ENCODE measurements at regions not wholly inside any gene's neighbourhood (a gene's known extent, or its start where the extent isn't known, plus 50 kb on each side); places are given as distances from the start of the nearest gene placed in this dataset.

GRCh38 chr21:27447843-27448242 lies 481.0 kb upstream of the ADAMTS5 start:
- DNase-seq = no peak

GRCh38 chr21:27429710-27430341 lies 462.9 kb upstream of the ADAMTS5 start:
- DNase-seq = no peak

- DNase-seq = peak in 1 of 3 experiments; percentile 31
Observed at GRCh38 chr21:27426196-27426595, 459.3 kb upstream of the ADAMTS5 start.

GRCh38 chr21:27425574-27425973 lies 458.7 kb upstream of the ADAMTS5 start:
- DNase-seq = no peak

GRCh38 chr21:27425172-27425571 lies 458.3 kb upstream of the ADAMTS5 start:
- no peak for DNase-seq

GRCh38 chr21:27424601-27425000 lies 457.7 kb upstream of the ADAMTS5 start:
- DNase-seq = no peak

- no peak for DNase-seq
Observed at GRCh38 chr21:27423906-27424595, 457.2 kb upstream of the ADAMTS5 start.

GRCh38 chr21:27423038-27423437 lies 456.1 kb upstream of the ADAMTS5 start:
- DNase-seq = no peak

GRCh38 chr21:27422435-27422834 lies 455.5 kb upstream of the ADAMTS5 start:
- no peak for DNase-seq

- DNase-seq = no peak
Observed at GRCh38 chr21:27421654-27422053, 454.8 kb upstream of the ADAMTS5 start.

- no peak for DNase-seq
Observed at GRCh38 chr21:27419153-27419552, 452.3 kb upstream of the ADAMTS5 start.

- DNase-seq = no peak
Observed at GRCh38 chr21:27418346-27418745, 451.5 kb upstream of the ADAMTS5 start.

GRCh38 chr21:27412530-27412929 lies 445.6 kb upstream of the ADAMTS5 start:
- peak in 1 of 3 experiments; percentile 24 for DNase-seq

- DNase-seq = no peak
Observed at GRCh38 chr21:27408826-27409225, 441.9 kb upstream of the ADAMTS5 start.

- peak in 1 of 3 experiments; percentile 43 for DNase-seq
Observed at GRCh38 chr21:27407271-27407670, 440.4 kb upstream of the ADAMTS5 start.

- DNase-seq = no peak
Observed at GRCh38 chr21:27406300-27407009, 439.6 kb upstream of the ADAMTS5 start.

GRCh38 chr21:27403011-27403410 lies 436.1 kb upstream of the ADAMTS5 start:
- DNase-seq = no peak

- no peak for DNase-seq
Observed at GRCh38 chr21:27400045-27400444, 433.2 kb upstream of the ADAMTS5 start.

GRCh38 chr21:27397578-27397977 lies 430.7 kb upstream of the ADAMTS5 start:
- no peak for DNase-seq

- no peak for DNase-seq
Observed at GRCh38 chr21:27393726-27394125, 426.8 kb upstream of the ADAMTS5 start.

GRCh38 chr21:27391990-27392389 lies 425.1 kb upstream of the ADAMTS5 start:
- DNase-seq = no peak

- no peak for DNase-seq
Observed at GRCh38 chr21:27390384-27390783, 423.5 kb upstream of the ADAMTS5 start.

GRCh38 chr21:27388825-27389224 lies 421.9 kb upstream of the ADAMTS5 start:
- DNase-seq = peak in 2 of 3 experiments; percentile 24 to 48

- DNase-seq = no peak
Observed at GRCh38 chr21:27382404-27382803, 415.5 kb upstream of the ADAMTS5 start.

All from NCI-H1417 (cell line).